ENCODE measurements at regions not wholly inside any gene's neighbourhood (a gene's known extent, or its start where the extent isn't known, plus 50 kb on each side); places are given as distances from the start of the nearest gene placed in this dataset.

- Histone ChIP-seq H3K4me1 (ENCODE audit: control insufficient read depth in 4 of 4, insufficient read depth in 4 of 4, low read length in 3 of 4) (no peaks in the 10 kb centered on the region), H3K9me3 (ENCODE audit: control insufficient read depth in 4 of 4, low read length in 3 of 4) (no peaks in the 10 kb centered on the region), H3K9ac (ENCODE audit: low read depth in 1 of 2, low read length in 2 of 2) (no peak overlapping the region), H3K27me3 (ENCODE audit: control insufficient read depth in 4 of 4, insufficient read depth in 4 of 4, low read length in 3 of 4) (no peaks in the 10 kb centered on the region), H3K36me3 (ENCODE audit: control insufficient read depth in 4 of 4, insufficient read depth in 3 of 4, low read depth in 1 of 4, low read length in 3 of 4) (no peaks in the 10 kb centered on the region), H3K4me3 (ENCODE audit: low read depth in 1 of 3, low read length in 3 of 3) (no peak overlapping the region), H3K27ac (ENCODE audit: low read depth in 1 of 2, low read length in 2 of 2) (no peak overlapping the region)
- WGBS = 95% methylated on average over 1 of the region's 1 CpG
- TF ChIP-seq JUND (IDR thresholded peaks at IDR 0.05) (no peak), EGR1 (IDR thresholded peaks at IDR 0.05; ENCODE audit: low read depth in 2 of 2) (no peak), RAD21 (IDR thresholded peaks at IDR 0.05) (no peak), FOXA1 (IDR thresholded peaks at IDR 0.05) (no peak), SP1 (IDR thresholded peaks at IDR 0.05) (no peak), GABPA (IDR thresholded peaks at IDR 0.05 in 1 of 2, conservative IDR thresholded peaks at IDR 0.05 in 1 of 2) (no peak), FOXA2 (IDR thresholded peaks at IDR 0.05) (no peak), HNF4A (conservative IDR thresholded peaks at IDR 0.05) (no peak), NR2F2 (IDR thresholded peaks at IDR 0.05) (no peak), YY1 (IDR thresholded peaks at IDR 0.05) (no peak), RXRA (IDR thresholded peaks at IDR 0.05) (no peak), TAF1 (conservative IDR thresholded peaks at IDR 0.05) (no peak)
- TF ChIP-seq, protein P1, sequence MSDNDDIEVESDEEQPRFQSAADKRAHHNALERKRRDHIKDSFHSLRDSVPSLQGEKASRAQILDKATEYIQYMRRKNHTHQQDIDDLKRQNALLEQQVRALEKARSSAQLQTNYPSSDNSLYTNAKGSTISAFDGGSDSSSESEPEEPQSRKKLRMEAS (IDR thresholded peaks at IDR 0.05) = no peak
- TF ChIP-seq, protein P2, sequence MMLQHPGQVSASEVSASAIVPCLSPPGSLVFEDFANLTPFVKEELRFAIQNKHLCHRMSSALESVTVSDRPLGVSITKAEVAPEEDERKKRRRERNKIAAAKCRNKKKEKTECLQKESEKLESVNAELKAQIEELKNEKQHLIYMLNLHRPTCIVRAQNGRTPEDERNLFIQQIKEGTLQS (IDR thresholded peaks at IDR 0.05) = no peak
- TF ChIP-seq, protein P3, sequence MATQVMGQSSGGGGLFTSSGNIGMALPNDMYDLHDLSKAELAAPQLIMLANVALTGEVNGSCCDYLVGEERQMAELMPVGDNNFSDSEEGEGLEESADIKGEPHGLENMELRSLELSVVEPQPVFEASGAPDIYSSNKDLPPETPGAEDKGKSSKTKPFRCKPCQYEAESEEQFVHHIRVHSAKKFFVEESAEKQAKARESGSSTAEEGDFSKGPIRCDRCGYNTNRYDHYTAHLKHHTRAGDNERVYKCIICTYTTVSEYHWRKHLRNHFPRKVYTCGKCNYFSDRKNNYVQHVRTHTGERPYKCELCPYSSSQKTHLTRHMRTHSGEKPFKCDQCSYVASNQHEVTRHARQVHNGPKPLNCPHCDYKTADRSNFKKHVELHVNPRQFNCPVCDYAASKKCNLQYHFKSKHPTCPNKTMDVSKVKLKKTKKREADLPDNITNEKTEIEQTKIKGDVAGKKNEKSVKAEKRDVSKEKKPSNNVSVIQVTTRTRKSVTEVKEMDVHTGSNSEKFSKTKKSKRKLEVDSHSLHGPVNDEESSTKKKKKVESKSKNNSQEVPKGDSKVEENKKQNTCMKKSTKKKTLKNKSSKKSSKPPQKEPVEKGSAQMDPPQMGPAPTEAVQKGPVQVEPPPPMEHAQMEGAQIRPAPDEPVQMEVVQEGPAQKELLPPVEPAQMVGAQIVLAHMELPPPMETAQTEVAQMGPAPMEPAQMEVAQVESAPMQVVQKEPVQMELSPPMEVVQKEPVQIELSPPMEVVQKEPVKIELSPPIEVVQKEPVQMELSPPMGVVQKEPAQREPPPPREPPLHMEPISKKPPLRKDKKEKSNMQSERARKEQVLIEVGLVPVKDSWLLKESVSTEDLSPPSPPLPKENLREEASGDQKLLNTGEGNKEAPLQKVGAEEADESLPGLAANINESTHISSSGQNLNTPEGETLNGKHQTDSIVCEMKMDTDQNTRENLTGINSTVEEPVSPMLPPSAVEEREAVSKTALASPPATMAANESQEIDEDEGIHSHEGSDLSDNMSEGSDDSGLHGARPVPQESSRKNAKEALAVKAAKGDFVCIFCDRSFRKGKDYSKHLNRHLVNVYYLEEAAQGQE (IDR thresholded peaks at IDR 0.05) = no peak
- TF ChIP-seq, protein P4, sequence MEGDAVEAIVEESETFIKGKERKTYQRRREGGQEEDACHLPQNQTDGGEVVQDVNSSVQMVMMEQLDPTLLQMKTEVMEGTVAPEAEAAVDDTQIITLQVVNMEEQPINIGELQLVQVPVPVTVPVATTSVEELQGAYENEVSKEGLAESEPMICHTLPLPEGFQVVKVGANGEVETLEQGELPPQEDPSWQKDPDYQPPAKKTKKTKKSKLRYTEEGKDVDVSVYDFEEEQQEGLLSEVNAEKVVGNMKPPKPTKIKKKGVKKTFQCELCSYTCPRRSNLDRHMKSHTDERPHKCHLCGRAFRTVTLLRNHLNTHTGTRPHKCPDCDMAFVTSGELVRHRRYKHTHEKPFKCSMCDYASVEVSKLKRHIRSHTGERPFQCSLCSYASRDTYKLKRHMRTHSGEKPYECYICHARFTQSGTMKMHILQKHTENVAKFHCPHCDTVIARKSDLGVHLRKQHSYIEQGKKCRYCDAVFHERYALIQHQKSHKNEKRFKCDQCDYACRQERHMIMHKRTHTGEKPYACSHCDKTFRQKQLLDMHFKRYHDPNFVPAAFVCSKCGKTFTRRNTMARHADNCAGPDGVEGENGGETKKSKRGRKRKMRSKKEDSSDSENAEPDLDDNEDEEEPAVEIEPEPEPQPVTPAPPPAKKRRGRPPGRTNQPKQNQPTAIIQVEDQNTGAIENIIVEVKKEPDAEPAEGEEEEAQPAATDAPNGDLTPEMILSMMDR (IDR thresholded peaks at IDR 0.05; ENCODE audit: low read depth, low read length, missing input control) = no peak
- no peak for DNase-seq (ENCODE audit: low spot score)
Measured at GRCh38 chr5:125775896-125776295, 647.3 kb upstream of the GRAMD2B start.

GRCh38 chr5:125776656-125777139, 646.5 kb upstream of the GRAMD2B start:
- Histone ChIP-seq H3K4me3 (ENCODE audit: low read depth in 1 of 3, low read length in 3 of 3) (no peak overlapping the region), H3K9ac (ENCODE audit: low read depth in 1 of 2, low read length in 2 of 2) (no peak overlapping the region), H3K27me3 (ENCODE audit: control insufficient read depth in 4 of 4, insufficient read depth in 4 of 4, low read length in 3 of 4) (no peaks in the 10 kb centered on the region), H3K27ac (ENCODE audit: low read depth in 1 of 2, low read length in 2 of 2) (no peak overlapping the region), H3K4me1 (ENCODE audit: control insufficient read depth in 4 of 4, insufficient read depth in 4 of 4, low read length in 3 of 4) (no peaks in the 10 kb centered on the region), H3K9me3 (ENCODE audit: control insufficient read depth in 4 of 4, low read length in 3 of 4) (no peaks in the 10 kb centered on the region), H3K36me3 (ENCODE audit: control insufficient read depth in 4 of 4, insufficient read depth in 3 of 4, low read depth in 1 of 4, low read length in 3 of 4) (no peaks in the 10 kb centered on the region)
- WGBS = 88% methylated on average over 3 of the region's 3 CpGs
- no peak for DNase-seq (ENCODE audit: low spot score)
- TF ChIP-seq ZBTB33 (IDR thresholded peaks at IDR 0.05) (no peak), FOXA1 (IDR thresholded peaks at IDR 0.05) (no peak), NR2F2 (IDR thresholded peaks at IDR 0.05) (no peak), TAF1 (conservative IDR thresholded peaks at IDR 0.05) (no peak), FOXA2 (IDR thresholded peaks at IDR 0.05) (no peak), YY1 (IDR thresholded peaks at IDR 0.05) (no peak), GABPA (IDR thresholded peaks at IDR 0.05 in 1 of 2, conservative IDR thresholded peaks at IDR 0.05 in 1 of 2) (no peak), SP1 (IDR thresholded peaks at IDR 0.05) (no peak), HNF4A (conservative IDR thresholded peaks at IDR 0.05) (no peak)
- TF ChIP-seq, protein P4 (IDR thresholded peaks at IDR 0.05; ENCODE audit: low read depth, low read length, missing input control) = no peak
- TF ChIP-seq, protein P1 (IDR thresholded peaks at IDR 0.05) = no peak

Measured in liver (tissue), 8 donors.